GM21737 (cell line): ENCODE measurements at regions not wholly inside any gene's neighbourhood (a gene's known extent, or its start where the extent isn't known, plus 50 kb on each side); places are given as distances from the start of the nearest gene placed in this dataset.
"Not testable (repeated sequence)": the region's sequence is repeated elsewhere in the genome, so short reads cannot be mapped to it uniquely, and the experiment has no call there.

Experiments used
- ATAC-seq: cut with Tn5 transposase; IDR thresholded peaks from one replicate; pipeline ENCODE4 v1.9.1; 2021; ENCODE audit warnings: mild to moderate bottlenecking, moderate library complexity; ENCODE audit not compliant: unreplicated experiment

DNA sequence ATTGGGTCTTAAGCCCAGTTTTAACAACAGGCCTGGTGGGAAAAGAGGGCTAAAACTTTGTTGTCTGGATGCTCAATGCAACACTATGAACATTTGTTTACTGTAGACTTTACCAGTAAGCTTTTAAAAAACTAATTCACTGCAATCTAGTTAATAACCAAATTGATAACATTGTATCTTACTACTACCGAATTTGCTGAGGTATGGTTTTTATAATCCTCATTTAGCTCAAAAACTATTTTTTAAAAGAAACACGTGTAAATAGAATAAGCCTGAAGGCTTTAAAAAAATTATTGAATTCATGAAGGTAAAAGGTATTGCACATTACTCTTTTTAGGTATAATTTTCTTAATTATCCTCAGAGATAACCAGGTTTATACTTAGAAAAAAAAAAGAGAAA lies 500.6 kb downstream of the RWDD3 start:
- no peak for ATAC-seq

DNA sequence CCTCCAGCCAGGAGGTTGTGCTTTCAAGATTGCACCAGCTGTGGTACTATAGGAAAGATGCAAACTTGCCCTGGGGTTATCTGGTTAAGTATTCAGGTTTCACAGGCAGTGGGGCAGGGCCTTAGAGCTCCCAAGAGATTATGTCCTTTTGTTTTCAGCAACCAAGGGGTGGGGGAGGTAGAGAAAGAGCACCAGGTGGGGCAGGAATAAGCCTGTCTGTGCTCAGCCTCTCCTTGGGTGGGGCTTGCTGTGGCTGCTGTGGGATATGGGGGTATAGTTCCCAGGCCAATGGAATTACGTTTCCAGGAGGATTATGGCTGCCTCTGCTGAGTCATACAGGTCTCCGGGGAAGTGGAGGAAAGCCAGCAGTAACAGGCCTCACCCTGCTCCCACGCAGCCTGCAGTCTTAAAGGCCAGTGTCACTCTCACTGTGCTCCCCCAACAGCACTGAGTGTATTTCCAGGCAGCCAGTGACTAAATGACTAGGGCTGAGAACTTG lies 508.6 kb downstream of the RWDD3 start:
- ATAC-seq: no peak

- no peak for ATAC-seq
Measured at GRCh38 chr1:95744731-95745130, 510.7 kb downstream of the RWDD3 start.

DNA sequence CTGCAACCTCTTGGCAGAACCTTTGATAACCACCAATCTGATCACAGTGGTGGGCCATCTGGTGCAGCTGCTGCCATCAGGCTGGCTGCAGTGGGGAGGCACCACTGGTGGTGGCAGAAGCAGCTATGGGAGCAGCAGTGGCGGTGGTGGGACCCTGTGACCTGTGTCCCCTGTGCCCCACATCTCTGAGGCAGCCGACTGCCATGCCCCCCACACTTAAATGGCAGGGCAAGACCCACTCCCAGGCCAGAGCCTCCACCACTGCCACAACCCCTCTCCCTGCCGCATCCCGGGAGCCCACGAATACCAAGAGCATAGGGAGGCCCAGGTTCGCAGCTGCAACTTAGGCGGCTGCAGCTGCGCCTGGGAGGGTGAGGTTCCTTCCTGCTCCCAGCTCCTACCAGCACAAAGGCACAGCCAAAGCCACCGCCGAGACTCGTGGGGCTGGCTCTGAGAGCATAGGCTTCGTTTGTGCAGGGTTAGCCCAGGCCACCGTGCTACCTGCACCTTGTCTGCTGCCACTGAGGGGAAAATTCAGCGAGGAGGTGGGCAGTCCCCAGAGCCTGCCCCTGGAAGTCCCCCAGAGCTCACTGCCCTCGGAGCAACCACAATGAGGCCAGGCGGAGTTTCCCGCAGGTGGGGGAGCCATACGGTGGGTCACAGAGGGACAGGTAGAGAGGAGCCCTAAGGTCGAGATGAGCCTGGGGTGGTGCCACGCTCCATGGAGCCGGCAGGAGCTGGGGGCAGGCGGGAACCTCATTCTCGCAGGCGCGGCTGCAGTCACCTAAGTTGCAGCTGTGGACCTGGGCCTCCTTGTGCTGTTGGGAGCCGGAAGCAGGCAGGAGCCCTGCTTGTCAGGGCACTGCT lies 518.7 kb downstream of the RWDD3 start:
- no peak for ATAC-seq

- no peak for ATAC-seq
Measured at GRCh38 chr1:95753382-95754016, 519.5 kb downstream of the RWDD3 start.

GRCh38 chr1:95754412-95754811 lies 520.4 kb downstream of the RWDD3 start:
- no peak for ATAC-seq

DNA sequence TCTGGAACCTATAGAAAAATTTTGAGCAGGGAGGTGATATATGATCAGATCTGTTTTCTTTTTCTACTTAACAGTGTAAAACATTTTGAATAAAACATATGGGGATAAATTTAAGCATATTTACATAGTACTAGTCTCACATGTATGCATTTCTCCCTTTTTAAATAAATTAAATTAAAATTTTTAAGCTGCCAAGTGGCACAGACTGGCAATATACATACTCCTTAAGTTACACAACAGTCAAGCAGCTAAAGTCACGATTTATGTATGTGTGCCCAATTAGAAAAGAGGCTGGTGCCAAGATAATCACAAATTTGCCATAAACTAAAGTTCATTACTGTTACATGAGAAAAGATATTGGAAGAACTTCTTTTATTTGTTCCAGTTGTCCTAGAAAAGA lies 532.0 kb downstream of the RWDD3 start:
- no peak for ATAC-seq

DNA sequence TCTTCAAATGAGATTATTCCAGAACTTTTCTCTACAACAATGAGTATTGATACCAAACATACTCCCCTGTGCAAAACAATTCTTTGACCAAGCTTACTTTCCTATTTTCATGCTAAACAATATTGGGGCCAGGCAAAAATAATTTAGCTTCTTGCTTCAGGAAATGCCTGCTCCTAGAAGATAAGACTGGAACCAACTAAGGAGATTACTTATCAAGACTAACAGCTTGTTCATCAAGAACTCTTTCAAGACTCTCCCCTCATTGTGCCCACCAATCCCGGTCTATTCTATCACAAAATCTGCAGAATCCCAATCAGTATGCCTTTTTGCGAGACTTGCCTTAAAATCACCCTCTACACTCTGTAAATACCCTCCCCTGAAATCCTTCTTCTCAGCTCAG lies 536.6 kb downstream of the RWDD3 start:
- no peak for ATAC-seq

DNA sequence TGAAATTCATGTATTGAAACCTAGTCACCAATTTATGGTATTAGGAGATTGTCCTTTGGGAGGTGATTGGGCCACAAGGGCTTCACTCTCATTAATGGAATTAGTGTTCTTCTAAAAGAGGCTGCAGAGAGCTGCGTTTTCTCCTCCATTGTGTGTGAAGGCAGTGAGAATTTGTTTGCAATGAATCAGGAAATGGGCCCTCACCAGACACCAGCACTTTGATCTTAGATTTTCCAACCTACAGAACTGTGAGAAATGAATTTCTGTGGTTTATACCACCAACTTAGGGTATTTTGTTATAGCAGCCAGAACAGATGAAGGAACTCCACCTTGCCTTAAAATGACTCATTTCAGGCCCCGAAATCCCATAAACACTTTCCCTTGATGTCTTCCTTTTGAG lies 544.2 kb downstream of the RWDD3 start:
- no peak for ATAC-seq

GRCh38 chr1:95780836-95781235 lies 546.8 kb downstream of the RWDD3 start:
- ATAC-seq: no peak

- ATAC-seq: no peak
Measured at GRCh38 chr1:95790136-95790535, 556.1 kb downstream of the RWDD3 start.

DNA sequence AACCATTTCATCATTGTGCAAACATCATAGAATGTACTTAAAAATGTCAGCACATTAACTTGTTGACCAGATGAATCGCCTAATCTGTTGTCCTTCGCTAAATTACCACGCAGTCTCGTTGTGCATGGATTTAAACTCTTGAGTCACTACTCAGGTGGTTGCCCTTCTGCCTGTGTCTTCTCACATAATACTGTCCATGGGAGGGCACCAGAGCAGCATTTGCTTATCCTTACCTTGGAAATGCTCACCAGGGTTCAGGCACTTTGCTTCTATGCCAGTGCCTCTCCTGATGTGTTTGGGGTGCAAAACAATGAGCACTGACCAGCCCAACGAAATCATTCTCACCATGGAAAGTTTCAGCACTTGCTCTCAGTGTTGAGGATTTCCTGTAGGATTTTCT lies 559.9 kb downstream of the RWDD3 start:
- ATAC-seq: no peak

GRCh38 chr1:95797761-95798160 lies 563.8 kb downstream of the RWDD3 start:
- not testable (repeated sequence) for ATAC-seq

DNA sequence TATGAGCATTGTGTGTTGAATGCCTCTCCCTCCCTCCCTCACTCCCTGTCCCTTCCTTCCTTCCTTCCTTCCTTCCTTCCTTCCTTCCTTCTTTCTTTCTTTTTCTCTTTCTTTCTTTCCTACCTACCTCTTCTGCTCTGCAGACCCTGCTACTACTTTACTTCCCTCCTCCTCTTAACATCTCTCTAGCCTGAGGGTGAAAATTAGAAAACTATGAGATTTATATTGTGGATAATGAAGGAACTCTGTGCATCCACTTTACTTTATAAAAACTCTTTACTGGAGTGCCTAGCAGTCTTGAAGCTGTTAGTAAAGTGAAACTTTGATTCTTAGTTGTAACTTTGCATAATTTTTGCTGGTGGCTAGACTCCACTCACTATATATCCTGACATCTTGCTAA lies 572.2 kb downstream of the RWDD3 start:
- no peak for ATAC-seq

DNA sequence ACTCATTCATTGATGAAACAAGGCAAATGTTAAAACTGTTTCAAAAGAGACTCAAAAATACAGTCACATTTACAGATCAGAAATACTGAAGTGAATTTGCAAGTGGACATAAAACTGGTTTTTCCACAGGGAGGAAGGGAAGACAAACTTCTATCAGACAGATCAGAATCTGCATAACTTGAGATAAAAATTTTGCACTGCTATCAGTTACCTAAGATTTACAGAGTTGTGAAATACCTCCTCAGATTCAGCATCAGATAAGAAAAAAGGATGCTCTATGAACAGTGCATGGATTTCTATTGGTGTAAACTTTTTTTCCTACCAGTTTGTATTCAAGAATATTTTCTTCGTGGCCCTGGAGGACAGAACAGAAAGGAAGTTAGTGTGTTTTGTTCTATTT lies 575.4 kb downstream of the RWDD3 start:
- no peak for ATAC-seq

DNA sequence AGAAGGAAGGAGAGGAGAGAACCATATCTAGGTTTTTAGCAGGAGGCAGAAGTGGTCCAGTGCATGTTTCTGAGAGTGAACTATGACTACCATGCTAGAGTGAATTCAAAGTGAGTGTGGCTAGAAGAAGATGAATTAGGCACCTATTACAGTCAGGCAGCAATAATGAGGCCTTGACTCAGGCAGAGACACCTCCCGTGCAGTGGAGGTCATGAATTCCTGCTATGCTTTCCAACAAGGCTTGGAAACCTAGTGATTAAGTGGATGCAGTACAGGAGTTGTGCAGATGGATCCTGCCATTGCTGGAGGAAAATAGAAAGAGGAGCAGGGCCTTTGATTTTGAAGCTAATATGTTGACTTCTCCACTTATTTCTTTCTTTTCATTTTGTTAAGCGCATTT lies 581.5 kb downstream of the RWDD3 start:
- no peak for ATAC-seq

- ATAC-seq: no peak
Measured at GRCh38 chr1:95829556-95829955, 595.5 kb downstream of the RWDD3 start.

GRCh38 chr1:95832370-95832769 lies 598.4 kb downstream of the RWDD3 start:
- no peak for ATAC-seq

DNA sequence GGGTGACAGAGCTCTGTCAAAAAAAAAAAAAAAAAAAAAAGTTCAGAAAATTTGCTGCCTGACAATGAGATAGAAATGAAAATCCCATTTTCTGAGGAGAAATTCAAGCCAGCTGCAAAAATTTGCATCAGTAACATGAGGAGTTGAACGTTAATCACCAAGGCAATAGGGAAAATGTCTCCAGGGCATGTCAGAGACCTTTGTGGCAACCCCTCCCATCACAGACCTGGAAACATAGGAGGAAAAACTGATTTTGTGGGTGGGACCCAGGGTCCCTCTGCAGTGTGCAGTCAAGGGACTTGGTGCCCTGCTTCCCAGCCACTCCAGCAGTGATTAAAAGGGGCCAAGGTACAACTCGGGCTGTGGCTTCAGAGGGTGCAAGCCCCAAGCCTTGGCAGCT lies 615.4 kb downstream of the RWDD3 start:
- ATAC-seq: no peak

- no peak for ATAC-seq
Measured at GRCh38 chr1:95850165-95850649, 616.2 kb downstream of the RWDD3 start.

DNA sequence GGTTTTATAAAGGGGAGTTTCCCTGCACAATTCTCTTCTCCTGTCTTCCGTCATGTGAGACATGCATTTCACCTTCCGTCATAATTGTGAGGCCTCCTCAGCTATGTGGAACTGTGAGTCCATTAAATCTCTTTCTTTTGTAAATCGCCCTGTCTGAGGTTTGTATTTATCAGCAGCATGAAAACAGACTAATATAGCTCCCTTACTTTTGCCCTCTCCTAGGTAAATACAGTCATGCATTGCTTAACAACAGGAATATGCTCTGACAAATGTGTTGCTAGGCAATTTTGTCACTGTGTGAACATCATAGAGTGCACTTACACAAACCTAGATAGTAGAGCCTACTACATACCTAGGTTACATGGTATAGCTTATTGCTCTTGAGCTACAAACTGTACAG lies 616.8 kb downstream of the RWDD3 start:
- no peak for ATAC-seq

DNA sequence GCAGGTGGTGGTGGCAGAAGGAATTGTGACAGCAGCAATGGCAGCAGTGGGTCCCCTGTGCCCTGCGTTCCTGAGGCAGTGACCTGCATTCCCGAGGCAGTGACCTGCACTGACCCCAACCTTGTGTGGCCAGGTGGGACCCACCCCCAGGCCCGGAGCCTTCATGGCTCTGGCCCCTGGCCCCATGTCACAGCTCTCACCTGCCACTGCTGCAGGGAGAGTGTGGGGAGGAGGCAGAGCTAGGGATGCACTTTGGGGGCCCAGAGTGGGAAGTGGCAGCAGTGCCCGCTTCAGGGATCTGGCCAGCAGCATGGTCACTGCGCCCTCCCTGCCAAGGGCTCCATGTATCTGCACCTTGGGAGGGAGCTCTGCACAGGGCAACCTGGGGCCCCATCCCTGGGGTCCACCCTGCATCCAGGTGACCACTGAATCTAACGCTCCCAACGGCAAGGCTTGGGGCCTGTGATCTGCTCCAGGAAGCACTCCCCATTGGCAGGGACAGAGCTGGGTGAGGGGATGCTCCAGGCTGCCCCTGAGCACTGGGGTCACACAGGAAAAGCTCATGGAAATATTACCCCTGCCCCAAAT lies 618.6 kb downstream of the RWDD3 start:
- no peak for ATAC-seq
